GM19395 (cell line): ENCODE measurements at regions not wholly inside any gene's neighbourhood (a gene's known extent, or its start where the extent isn't known, plus 50 kb on each side); places are given as distances from the start of the nearest gene placed in this dataset.
"Not testable (repeated sequence)": the region's sequence is repeated elsewhere in the genome, so short reads cannot be mapped to it uniquely, and the experiment has no call there.

Experiments used
- ATAC-seq: cut with Tn5 transposase; IDR thresholded peaks from one replicate; pipeline ENCODE4 v1.9.1; 2021; ENCODE audit warnings: mild to moderate bottlenecking, moderate library complexity; ENCODE audit not compliant: unreplicated experiment

DNA sequence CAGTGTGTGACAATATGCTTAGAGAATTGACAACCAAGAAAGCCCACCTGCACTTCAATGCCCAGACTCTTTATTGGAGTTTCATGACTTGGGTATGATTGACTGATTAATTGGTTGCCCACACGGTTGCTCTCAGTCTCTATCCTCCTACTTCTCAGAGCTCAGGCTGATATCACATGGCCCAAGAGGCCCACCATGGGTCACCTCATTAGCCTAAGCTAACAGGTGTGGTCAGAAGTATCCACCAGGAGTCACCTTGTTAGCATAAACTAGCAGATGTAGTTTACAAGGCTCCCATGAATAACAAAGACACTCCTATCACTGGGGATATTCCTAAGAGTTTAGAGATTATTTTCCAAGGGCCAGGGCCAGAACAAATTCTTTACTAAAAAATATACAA, 120.2 kb upstream of the MBNL1 start:
- no peak for ATAC-seq

DNA sequence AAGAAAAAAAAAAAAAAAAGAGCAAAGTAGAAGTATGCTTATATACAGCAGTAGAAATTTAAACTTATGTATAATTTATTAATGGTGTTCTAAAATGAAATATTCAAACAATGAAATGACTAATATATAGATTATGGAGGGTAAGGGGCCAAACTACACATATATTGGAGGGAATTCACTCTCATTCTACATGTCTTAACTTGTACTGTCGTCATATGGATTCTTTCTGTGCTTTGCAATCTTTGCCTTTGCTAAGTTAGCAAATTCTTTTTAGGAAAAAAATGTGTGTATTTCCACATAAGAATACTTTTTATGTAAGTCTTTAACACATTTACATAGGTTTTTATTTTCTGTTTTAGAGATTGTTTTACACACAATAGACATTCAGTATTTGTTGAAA, 118.9 kb upstream of the MBNL1 start:
- no peak for ATAC-seq

DNA sequence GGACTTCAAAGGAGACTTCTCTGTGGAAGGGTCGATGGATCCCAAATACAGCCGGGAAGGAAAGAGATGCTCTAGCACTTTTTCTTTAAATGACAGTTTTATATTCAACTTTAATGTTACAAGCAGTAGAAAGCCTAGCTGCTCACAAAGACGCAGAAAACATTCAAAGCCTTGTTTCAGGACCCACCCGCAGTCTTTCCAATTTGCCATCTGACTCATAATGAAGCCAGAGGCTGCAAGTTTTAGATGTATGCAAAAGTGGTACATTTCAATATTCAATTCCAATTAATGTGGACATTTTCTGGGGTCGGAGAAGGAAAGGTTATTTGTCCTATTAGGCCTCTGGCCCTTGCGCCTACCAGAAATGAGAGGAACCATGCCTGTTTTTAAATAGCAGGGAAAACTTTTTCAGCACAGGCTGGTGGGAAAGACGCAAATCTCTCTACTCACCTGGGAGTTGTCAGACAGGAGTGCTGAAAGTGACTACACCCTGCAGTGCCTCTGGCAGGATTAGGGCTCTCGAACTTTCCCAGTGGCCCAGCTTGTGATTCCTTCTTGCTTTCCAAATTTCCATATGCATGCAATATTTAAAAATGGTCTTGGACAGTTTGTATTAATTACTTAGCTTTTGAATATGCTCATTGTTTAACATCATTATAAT, 117.4 kb upstream of the MBNL1 start:
- no peak for ATAC-seq

- ATAC-seq: not testable (repeated sequence)
Measured at GRCh38 chr3:152151877-152152765, 116.6 kb upstream of the MBNL1 start.

DNA sequence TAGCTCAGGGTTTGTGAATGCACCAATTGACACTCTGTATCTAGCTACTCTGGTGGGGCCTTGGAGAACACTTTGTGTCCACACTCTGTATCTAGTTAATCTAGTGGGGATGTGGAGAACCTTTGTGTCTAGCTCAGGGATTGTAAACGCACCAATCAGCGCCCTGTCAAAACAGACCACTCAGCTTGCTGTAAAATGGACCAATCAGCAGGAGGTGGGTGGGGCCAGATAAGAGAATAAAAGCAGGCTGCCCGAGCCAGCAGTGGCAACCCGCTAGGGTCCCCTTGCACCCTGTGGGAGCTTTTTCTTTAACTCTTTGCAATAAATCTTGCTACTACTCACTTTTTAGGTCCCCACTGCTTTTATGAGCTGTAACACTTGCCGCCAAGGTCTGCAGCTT, 115.6 kb upstream of the MBNL1 start:
- ATAC-seq: not testable (repeated sequence)

DNA sequence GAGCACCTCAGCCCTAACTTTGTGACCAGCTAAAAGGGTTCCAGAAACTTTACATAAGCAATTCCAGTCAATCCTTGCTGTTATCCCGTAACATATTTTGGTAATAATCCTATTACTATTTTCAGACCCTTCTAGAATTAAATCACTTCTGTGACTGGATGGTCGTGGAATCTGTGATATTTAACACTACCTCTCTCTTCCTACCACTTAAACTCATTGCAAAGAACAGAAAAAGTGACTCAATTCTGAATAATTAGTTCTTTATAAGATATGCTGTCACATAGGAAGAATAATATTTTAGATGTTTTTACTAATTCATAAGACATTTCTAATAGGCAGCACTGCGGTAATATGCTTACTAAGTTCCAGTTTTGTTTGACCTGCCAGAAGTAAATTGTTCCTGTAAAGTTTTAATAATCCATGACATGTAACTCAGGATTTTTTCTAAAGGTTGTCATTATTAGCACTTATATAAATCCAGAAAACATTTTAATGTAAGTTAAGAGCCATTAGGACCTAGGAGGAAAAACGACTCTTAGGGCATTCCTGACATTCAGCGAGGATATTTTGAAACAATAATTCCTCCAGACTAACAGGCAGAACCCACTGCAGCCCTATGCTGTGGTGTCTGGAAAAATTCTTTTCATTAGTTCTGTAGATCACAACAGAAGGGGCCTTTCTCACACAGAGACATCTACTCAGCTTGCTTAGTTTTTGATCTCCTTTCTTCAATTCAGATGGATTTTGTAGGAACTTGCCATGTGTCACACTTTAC, 113.3 kb upstream of the MBNL1 start:
- no peak for ATAC-seq

DNA sequence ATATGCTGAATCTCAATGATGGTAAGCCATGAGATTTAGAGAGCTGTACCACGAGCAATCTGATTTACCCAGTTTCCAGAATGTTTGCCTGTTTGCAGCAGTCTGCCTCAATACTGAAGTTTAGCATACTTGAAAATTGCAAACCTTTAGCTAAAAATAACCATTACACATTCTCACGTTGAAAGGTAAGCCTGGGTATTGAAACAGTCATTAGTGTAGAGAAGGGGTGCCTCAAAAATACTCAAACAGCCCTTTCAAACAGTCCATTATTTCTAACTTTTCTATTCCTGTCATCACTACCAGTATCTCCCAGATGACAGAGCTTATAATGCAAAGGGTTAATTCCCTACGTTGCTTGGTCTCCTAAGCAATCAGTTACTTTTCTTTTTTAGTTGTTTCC, 111.8 kb upstream of the MBNL1 start:
- ATAC-seq: no peak

DNA sequence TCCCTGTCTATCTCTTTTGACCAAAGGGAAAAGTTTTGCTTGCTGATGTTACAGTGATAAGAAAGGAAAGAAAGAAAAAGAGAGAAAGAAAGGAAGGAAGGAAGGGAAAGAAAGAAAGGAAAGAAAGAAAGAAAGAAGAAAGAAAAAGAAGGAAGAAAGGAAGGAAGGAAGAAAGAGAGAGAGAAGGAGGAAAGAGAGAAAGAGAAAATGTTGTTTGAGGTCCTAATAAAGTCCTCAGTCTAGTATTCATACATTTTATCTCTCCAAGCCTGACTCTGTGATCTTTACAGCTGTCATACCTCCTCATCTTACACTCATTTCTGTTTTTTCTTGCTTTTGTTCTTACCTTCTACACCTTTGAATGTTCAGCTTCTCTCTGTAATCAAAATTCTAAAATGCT, 111.4 kb upstream of the MBNL1 start:
- no peak for ATAC-seq

GRCh38 chr3:152159328-152159727, 109.4 kb upstream of the MBNL1 start:
- no peak for ATAC-seq

DNA sequence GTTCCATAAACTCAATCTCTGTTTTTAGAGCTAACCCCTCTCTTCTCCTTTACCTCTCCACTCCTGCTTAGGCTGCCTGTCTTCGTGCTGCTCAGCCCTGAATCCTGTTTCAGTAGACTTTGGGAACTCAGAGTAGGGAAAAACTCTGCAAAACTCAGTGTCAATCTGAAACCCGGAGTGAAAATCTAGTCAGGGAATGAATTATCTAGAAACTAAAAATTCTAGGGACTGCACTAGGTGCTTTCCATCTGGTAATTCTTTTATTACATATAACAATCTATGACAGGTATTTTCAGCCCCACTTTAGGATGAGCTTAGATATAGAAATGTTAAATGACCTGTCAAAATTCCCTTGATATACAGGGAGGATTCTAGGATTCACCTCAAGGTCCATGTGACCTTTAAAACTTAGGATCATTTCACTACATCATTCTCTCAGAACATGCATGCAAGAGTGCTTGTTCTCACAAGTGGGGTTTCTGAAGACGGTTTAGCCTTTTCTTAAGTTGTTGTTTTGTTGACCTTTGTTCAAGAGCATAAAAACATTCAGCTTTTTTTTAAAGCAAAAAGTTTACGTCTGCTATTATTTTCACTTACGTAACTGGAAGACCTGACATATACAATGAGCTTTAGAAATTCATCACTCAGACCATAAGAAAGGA, 108.2 kb upstream of the MBNL1 start:
- ATAC-seq: no peak

DNA sequence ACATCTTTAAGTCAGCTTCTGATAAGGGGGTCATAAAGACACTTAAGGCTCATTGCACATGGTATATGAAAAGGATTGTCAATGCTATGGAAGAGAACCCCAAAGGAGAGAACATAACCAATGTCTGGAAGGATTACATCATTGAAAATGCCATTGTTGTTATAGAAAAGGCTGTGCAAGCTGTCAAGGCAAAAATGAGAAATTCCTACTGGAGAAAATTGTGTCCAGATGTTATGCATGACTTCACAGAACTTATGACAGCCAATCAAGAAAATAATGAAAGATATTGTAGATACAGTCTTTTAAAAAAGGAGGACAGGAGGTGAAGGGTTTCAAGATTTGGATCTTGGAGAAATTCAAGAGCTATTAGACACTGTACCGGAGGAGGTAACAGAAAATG, 96.3 kb upstream of the MBNL1 start:
- ATAC-seq: no peak

DNA sequence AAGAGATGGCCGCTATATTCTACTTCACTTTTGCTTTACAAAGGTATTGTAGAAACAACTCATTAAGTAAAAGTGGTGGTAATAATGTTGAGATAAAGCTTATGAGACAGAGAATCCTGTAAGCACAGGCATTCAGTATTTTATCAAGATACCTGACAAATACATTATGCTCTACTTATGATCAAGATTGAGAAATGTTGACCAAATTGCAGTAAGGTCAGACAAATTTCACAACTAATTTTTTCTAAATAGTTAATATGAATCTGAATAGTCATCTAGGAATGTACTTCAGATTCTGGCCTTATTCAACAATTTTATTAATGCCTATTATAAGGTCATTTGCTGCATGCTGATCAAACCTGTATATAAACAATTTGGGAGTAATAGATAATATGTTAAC, 95.1 kb upstream of the MBNL1 start:
- no peak for ATAC-seq

DNA sequence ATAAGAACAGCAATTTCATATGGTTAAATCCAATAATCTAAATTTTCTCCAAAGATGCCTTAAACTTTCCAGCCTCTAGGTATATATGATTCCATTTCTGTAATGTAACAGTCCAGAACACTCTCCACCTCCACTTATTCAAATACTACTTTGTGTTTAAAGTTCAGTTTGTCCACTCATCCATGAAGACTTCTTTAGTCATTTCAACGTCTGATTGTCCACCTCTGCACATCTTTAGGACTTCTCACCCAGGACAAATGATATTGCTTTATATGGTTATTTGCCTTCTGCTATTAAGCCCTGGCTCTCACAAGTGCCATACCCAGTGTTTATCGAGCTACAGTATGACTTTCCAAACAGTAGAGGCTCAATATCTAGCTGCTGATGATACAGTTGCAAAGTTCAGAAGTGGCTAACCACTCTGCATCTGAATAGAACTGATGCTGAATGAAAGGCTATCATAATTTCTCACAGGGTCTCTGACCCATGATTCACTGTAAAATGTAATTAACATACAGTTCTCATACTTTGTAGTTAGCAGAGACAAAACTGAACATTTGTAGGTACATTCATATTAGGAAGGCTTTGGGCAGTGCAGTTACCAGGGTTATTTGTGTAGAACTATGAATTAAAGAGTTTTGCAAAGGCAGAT, 93.7 kb upstream of the MBNL1 start:
- no peak for ATAC-seq

DNA sequence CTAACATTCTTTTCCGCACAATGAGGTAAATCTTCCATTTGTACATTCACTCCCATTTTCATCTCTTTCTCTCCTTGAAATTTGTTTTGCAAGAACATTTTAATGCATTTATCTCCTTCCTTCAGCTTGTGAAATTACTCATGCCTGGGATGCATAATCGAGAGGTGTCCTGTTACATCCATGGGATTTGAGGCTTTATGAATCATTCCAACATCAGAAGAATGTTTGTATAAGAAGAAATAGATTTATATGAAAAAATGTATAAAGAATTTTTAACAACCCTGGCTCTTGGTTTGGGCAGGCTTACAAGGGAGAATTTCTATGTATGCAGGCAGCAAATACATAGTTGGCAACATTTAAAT, 93.2 kb upstream of the MBNL1 start:
- no peak for ATAC-seq

DNA sequence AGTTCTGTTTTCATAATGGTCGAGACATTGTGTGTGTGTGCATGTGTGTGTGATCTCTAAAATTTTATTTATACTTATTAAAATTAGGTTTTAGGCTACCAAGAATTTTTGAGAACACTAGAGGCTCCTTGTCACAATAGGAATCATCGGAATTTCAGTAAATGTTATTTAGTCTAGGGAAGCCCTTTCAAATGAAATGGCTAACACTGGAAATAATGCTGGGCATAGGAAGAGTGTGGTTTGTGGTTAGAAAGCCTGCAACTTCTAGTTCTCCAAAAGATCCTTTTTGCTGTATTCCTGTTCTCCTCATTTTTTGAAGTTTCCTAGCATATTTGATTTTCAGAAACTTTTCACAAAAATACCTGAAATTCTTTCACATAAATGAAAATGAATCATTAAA, 92.5 kb upstream of the MBNL1 start:
- no peak for ATAC-seq

DNA sequence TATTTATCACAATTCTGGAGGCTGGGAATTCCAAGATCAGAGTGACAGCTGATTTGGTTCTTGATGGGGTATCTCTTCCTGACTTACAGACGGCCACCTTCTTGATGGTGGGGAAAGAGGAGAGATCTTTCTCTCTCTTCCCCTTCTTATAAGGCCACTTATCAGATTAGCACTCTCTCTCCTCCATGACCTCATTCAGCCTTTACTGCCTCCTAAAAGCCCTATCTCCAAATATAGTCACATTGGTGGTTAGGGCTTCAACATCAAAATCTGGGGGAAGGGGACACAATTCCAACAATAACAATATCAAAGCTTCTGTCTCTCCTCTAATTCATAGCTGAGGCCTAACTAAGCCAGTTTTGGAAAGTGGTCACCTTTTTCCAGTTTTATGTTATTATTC, 91.7 kb upstream of the MBNL1 start:
- ATAC-seq: no peak

DNA sequence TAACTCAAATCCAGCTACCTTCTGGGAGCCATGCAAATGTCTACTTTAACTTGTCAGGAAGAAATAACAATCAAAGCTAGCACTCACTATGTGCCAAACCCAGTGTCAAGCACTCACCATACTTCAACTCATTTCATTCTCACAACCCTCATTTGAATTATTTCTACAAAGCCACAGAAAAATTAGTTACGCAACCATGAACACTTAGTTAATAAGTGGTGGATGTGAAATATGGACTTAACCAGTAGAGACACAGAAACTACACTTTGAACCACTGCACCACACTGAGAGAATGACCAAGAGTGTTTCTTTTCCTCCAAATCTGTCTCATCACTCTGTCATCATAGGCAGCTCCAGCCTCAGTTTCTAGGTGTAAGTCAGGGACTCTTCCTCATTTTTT, 91.0 kb upstream of the MBNL1 start:
- peak; percentile 98 for ATAC-seq

DNA sequence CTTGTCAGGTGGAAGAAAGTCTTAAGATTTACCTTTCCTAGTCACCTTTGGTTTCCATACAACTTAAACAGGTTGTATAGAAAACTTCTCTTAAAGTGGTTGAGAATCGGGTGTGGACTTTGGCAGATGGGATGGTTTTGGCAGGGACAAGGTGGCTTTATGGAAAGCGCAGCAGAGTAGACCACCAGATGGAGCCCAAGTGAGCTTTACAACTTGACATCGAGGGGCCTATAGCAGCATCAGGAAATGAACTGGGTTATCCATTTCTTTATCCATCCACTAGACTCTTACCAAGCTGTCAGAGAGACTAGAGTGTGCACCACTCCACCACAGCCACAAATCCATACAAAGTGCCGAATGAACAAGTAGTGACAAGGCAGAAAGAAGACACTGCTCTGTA, 85.3 kb upstream of the MBNL1 start:
- peak; percentile 89 for ATAC-seq

- no peak for ATAC-seq
Measured at GRCh38 chr3:152184971-152185686, 83.6 kb upstream of the MBNL1 start.
